ENCODE measurements at regions not wholly inside any gene's neighbourhood (a gene's known extent, or its start where the extent isn't known, plus 50 kb on each side); places are given as distances from the start of the nearest gene placed in this dataset.

DNA sequence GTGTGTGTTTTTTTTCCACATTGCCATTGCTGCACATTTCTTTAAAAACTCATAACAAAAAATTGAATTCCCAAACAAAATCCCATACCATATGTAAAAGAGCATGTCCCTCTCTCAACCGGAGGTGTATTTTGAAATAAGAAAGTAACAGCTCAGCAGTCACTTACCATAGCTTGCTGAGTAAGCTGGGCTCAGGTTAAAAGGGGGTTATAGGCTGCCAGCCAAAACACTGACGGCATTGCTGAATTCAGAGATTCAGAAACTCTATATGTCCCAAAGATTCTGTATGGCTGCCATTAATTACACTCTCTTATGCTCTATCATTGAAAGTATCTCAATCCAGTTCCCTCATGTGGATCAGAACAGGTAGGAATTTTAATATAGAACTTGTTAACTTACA, 276.0 kb downstream of the FOXG1 start:
- no peak for DNase-seq

DNA sequence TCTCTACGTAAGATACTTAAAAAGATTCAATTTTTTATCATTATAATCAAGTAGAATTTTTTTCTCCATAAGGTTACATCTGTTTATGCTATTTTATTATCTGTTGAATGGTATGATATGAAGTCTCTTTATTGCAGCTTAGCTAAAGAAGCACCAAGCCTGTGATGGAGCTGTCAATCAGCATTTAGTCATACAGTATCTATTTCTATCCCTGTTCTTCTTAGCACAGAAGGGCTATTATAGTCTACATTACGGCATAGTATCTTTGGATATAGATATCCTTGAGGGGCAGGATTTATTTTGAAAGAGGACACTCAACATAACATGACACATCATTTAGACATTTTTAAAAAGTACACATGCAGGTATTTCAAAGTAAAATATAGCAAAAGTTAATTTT, 277.1 kb downstream of the FOXG1 start:
- no peak for DNase-seq

DNA sequence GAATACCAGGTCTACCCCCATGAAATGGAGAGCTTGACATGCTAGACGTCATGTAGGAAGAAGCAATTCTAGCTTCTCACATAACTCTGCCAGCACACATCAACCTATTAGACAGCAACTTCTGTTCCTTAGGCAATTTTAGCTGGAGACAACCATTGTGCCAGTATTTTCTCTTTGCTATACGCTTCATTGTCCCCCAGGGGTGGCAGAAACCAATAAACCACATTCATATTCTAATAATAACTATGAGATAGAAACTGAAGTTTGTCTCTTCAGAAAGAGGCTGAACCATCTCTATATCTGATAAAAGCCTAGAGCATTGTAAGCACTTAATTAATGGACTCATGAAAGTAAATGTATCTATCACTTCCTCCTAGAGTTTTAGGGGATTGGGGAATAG, 278.6 kb downstream of the FOXG1 start:
- no peak for DNase-seq

DNA sequence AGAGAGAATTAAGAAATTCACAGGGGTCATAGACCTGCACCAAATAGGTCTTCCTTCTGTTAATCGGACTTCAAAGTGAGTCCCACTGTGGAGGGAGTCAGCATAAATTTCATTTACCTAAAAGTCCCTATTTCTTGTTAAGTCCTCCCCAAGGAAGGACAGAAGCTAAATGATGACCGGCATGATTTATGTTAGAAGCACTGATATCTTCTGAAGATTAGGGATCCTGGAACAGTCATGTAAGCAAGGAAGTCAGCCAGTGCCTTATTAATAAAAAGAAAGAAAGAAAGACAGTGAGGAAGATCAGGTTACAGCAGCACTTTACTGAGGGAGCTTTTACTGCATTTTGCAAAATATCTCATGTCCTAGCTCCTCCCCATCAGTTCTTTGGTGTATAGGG, 287.5 kb downstream of the FOXG1 start:
- DNase-seq = no peak

DNA sequence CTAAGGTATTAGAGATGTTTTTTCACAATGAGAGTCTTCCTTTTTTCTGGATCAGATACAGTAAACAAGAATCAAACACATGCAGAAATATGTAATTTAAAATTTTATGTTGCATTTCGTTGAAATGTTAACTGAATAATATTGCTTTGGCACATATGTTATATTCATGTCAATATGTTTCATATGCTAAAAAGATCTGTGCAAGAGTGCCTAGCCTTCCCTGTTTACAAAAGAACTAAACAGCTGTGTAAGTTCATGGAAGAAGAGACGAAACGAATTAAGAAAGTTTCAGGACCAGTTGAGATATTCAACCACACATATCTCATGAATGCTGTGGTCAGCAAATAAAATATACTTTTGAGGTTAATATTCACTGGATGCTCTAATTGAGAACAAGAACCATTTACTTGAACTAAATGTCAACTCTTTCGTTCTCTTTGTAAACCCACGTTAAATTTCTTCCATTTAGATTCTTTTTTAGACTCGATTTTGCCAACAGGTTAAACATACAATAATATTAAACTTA, 289.5 kb downstream of the FOXG1 start:
- no peak for DNase-seq

DNA sequence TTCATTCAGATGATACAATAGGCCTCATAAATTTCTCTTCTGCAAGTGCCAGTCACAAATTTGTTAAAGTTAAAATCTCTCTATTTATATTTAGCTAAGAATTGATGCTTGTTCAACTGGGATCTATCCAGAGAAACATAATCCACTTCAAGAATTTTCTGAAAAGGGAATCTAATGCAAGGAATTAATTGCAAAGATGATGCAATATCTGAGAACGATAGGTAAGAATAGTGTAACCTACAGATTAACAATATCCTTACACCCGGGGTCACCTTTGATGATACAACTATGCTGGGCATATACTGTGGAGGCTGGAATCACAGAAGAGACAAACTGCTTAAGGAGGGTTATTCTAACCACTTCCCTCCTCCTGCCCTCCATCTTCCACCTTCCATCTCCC, 295.1 kb downstream of the FOXG1 start:
- DNase-seq = no peak

DNA sequence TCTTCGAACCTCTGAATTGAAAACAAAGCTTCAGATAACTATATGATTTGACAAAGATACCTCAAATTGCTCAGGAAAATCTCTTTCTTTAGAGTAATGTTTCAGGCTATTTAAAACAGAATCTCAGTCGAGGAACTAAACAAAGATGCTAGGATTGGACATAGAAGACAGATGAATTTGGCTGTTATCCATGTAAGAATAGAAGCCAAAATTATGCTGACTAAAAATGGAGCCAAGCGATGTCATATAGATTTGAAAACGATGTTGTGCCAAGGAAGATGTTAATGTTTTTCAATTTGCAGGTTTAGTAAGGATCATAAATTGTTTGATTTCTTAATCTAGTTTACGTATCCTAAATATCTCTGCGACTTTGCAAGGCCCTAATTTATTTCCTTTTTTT, 295.9 kb downstream of the FOXG1 start:
- DNase-seq = no peak

DNA sequence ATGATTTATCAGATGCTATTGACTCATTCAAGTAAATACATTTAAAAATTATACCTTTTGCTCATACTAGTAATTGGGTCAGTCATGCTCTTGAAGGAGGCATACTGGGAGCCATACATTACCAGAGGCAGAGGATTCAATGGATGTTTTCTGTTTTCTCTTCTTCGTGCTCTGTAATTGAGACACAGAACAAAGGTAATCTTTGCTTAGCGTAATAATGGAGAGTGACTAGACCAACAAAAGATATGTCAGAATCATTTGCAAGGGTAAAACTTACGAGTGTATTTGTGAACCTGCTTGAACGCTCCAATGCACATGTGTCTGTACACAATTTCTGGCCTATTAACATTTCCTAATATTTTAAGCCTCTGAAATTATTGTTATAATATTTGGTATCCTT, 296.4 kb downstream of the FOXG1 start:
- no peak for DNase-seq

DNA sequence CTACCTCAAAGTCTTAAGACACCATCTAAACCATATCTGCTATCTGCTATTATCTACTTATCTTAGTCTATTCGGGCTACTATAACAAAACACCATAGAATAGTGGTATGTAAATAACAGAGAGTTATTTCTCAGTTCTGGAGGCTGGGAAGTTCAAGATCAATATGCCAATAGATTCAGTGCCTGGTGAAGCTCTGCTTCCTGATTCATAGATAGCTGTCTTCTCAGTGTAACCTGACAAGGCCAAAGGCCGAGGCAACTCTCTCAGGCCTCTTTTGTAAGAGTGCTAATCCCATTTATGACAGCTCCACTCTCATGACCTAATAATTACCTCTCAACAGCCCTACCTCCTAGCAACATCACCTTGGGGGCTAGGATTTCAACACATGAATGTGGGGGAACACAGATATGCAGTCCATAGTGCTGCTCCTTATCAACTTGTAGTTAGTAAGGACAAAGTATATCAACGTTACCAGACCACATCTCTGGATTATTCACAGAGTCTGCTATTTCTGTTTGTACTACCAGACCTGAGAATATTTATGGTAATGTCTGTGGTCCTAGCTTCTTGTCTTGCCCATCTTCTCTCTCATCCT, 297.8 kb downstream of the FOXG1 start:
- DNase-seq = no peak

DNA sequence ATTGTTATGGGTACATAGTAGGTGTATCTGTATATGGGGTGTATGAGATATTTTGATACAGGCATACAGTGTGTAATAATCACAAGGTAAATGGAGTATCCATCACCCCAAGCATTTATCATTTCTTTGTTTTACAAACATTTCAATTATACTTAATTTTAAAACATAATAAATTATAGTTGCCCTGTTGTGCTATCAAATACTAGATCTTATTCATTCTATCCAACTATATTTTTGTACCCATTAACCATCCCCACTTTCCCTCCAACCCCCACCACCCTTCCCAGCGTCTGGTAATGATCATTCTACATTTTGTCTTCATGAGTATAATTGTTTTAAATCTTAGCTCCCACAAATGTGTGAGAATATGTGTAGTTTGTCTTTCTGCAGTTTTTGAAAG, 302.6 kb downstream of the FOXG1 start:
- no peak for DNase-seq

DNA sequence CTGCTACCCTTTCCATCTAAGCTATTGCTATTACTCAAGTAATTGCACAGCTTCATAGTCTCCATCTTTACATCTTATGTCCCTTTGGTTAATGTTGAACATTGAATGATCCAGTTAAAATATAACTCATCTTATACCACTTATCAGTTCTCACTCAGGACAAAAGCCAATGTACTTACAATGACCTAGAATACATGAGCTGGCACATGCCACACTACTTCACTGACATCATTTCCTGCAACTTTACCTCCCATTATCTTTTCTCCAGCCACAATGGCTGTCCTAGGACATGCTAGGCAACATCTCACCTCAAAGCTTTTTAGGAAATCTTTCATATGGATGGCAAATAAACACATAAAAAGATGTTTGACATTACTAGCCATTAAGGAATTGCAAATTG, 309.2 kb downstream of the FOXG1 start:
- no peak for DNase-seq

DNA sequence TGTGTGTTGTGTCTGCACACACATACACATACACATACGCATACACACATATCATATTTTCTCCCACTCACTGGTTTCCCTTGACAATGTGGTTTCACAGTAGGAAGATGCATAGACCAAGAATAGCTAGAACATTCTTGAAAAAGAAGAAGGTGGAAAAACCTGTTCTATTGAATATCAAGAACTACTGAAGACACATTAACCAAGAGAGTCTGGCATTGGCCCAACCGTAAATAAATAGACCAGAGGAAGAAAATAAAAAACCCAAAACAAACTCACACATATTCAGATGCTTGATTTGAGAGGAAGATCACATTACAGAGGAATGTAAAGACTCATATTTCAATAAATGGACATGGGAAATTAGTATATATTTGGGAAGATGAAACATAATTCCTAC, 311.3 kb downstream of the FOXG1 start:
- DNase-seq = no peak

DNA sequence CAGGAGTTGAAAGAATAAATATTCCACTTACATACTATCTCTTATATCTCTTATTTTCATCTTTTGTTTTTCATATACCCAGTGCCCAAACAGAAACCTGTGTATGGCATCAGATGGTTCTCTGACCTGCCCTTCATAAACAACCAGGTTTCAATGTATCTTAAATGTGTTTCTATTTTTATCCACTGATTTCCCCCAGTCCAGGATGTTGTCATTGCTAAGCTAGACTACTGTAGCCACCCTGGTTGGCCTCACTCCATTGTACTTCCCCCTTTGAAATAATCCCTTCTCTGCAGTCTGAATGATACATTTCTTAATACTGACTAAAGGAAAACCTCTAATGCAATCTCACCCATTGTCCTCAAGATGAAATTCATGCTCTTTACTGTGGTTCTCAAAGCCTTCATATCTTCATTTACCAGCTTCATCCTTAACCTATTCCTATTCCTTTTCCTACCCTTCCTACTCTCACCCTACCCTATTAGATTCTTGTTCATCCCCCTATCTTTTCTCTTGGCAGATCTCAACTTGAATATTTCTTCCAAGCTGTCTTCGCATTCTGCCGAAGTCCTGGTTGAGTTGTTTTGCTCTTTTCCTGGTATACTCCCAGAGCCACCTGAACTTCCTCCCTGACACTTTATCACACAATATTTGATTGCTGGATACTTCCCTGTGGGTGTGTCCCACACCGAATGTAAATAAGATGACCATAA, 312.4 kb downstream of the FOXG1 start:
- DNase-seq = no peak

DNA sequence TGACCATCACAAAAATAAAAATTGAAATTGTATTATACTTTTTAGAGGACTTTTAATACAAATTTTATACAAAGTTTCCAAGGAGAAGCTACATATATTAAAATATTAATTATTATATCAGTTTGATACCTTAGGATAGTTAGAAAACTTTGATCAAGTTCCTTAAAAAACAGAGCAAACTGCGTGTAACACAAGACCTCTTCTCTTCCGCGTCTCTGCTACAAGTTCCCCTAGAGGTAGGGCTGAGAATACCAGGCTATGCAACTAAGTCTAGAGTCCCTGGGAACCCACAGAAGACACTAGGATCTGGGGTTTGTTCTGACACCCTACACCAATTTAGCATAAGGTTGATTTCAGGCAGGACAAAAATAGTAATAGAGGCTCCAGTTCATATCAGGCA, 319.0 kb downstream of the FOXG1 start:
- no peak for DNase-seq

DNA sequence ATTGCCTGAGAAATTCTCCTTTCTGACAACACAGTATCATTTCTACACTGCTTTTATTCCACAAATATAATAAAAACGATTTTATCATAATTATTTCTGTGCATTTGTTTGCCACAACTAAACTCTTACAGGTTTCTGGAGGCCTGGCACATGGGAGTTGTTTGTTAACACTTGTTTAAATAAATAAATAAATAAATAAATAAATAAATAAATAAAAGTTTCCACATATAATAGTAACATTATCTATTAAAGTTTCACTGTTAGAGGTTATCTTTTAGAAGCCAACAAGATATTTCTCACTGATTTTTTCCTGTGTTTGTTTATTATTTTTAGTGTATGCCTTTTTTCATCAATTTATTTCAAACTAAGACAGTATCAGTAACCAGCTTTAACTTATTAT, 323.3 kb downstream of the FOXG1 start:
- no peak for DNase-seq

DNA sequence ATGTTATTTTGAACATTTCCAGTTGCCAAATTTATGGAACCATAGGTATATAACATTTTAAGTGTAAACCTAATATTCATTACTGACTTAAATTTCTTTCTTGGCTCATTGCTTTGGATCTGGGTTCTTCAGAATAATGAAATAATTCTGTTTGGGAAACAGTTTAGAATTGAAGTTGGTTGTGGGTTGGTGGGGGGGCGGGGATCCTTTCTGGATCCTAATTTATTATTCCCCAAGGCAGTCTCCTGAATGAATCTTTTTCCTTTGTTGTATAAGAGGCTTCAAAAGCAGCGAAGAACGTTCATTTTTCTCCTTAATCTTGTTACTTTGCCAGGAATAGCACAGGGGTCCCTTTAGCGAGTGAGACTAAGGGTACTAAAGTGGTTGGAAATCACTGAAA, 325.5 kb downstream of the FOXG1 start:
- no peak for DNase-seq

DNA sequence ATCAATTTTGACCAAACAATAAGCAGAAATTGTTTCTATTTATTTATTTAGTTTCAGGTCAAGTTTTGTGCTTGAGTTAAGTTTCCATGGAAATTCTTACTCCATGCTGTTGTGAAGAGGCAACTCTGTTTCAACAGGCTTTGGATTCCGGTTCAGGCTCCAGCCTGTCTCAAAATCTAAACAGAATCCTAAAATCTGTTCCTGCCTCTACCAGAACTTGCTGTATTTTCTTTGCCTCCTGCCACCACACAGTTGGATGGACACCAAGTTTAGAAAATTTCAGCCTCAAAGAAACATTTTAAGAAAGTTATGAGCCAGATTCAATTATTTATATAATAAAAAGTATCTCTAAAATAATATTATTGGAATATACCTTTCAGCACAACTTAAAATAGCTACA, 330.9 kb downstream of the FOXG1 start:
- no peak for DNase-seq

DNA sequence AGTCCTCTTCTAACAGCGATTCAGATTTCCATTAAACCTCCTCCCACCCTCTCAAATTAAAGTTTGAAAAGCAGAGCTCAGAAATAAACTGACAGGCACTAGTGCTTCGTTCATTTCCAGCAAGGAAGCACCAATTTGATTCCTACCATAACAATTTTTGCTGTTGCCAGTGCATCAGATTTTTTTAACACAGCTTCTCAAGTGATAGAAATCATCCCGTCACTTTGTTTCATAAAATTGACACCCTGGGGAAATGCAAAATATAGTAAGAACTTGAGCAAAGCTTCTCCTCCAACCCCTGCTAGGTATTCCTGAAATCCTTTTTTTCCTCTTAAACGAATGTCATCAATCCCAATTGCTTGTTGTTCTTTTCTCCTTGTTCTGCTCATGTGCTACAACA, 332.1 kb downstream of the FOXG1 start:
- no peak for DNase-seq

DNA sequence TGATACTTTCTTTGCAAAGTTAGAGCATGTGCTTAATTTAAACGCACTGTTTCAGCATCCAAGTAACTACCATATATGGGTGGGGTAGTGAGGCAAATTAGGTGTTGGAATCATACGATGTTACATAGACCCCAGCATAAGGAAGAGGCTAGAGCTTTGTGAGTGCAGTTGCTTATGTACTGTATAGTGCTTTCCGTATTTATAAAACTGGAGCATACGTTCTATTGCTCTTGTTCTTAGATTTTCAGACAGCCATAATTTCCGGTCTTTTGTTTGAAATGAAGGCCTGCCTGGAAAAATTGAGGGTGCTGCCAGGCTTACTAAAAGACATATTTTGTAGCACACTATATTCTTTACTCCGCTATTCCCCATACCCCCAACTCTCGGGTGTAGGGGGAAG, 335.7 kb downstream of the FOXG1 start:
- no peak for DNase-seq

DNA sequence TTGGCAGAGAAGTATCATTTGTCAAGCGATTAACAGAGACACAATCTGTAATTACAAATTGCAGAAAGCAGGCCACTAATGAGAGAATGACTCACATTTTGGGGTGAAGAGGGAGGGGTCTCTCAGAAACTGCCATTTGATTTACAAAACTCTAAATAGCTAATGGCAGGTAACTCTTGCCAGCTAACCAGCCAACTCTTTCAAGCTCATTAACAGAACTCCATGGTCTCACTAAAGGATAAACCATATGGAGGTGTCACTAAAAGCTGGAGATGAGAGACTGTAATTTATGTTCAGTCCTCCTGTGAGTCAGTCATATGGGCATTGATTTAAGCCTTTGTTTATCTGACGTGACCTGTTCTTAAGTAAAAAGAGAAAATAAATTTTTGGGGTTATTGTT, 336.4 kb downstream of the FOXG1 start:
- DNase-seq = no peak

DNA sequence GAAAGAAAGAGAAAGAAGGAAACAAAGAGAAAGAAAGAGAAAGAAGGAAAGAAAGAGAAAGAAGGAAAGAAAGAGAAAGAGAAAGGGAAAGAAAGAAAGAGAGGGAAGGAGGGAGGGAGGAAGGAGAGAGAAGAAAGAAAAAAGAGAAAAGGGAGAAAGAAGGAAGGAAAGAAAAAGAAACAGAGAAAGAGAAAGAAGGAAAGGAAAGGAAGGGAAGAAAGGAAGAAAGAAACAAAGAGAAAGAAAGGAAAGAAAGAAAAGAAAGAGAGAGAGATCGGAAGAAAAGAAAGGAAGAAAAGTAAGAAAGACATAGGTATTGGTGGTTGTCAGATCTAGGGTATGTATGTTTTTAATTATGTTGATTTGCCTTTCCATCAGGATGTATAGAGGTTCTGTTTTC, 342.3 kb downstream of the FOXG1 start:
- no peak for DNase-seq

DNA sequence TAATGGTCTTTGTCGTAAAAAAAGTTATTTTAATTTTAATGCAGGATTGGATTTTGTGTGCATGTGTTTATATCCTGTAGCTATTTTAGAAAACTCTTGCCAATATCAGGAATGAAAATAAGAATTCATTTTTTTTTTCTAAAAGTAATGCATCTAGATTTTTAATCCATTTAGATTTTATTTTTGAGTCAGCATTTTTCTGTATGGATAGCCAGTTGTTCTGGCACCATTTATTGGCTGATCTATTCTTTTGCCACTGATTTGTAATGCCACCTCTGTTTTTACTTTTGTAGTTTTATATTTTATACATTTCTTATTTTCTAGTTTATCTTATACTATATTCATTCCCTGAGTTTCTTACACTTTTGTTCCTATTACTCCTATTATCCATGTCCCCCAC, 343.0 kb downstream of the FOXG1 start:
- no peak for DNase-seq

DNA sequence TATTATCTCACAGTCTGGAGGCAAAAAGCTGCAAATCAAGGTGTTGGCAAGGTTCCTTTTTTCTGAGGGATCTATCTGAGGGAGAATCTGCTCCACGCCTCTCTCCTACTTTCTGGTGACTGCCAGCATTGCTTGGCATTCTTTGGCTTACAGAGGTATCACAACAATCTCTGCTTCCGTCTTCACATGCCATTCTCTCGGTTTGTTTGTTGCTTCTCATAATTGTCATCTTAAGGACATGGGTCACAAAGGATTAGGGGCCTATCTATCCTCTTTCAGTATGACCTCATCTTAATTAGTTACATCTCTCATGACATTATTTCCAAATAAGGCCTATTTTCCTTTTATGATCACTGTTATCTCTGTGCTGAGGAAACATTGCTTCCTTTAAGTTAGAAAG, 345.0 kb downstream of the FOXG1 start:
- no peak for DNase-seq

DNA sequence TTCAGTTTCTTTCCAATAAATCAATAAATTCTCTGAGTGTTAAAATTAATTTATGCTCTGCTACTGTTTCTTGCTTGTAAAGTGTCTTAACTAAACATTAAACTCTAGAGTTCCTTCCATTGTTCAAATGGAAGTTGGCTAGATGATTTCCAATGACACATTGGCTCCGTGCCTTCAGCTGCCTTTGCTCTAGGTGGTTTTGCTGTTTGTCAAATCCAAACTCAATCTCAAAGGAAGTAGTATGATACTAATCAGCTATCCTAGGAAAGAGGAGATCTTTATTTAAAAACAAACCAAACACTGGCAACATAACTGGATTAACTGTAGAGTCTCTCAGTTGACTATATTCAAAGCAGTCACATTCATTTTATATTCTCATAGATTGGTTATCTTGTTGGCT, 356.4 kb downstream of the FOXG1 start:
- DNase-seq = no peak

DNA sequence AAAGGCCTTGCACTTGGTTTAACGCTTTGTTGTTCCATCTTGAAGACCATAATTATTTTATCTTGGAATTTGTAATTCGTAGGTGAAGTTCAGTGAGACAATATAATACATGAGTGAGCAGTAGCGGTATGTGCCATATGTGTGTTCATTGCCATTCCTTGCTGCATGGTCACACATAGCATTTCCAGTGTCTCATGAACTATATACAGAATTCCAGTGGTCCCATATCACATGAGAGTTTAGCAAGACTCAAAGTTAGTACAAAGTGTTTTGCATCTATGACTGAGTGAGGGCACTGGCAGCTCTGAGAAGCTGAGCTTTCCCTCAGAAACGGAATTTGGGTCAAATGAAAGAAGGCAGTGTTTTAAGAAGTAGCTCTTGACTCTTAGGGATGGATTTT, 359.8 kb downstream of the FOXG1 start:
- no peak for DNase-seq
